A204.1 (cell line): ENCODE measurements at regions not wholly inside any gene's neighbourhood (a gene's known extent, or its start where the extent isn't known, plus 50 kb on each side); places are given as distances from the start of the nearest gene placed in this dataset.

ENCODE experiments used
- FAIRE-seq: peaks from 2 replicates; lab custom pipeline; 2012; peaks lifted over from hg19 to GRCh38; lab: Jason Lieb, UNC

DNA sequence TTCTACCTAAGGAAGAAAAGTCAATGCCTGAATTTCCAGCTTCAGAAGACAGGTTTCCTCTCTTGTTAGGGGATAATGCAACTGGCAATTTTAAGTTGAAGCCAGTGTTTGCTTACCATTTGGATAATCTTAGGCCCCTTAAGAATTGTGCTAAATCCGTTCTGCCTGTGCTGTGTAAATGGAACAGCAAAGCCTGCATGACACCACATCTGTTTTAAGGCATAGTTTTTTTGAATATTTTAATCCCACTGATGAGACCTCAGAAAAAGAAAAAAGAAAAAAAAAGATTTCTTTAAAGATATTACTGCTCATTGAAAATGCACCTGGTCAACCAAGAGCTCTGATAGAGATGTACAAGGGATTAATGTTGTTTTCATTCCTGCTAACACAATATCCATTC lies 419.2 kb downstream of the SLITRK6 start:
- FAIRE-seq: no peak

- no peak for FAIRE-seq
These were observed 419.8 kb downstream of the SLITRK6 start for GRCh38 chr13:85379433-85379832.

DNA sequence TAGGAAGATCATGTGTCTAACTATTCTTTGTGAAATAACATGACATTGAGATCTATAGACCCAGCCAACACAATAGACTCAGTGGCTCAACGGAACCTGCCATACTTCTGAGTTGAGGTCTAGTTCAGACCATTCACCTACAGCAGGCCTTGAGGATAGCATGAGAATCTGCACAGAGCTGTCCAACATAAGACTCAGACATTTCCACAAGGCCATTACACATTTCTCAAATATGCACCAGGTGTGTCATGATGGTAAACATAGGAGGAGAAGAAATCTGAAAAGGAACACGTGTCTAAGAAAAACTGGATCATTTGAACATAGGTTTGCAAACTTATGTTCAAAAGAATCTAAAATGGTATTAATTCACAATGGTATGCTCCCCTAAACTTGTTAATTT lies 421.4 kb downstream of the SLITRK6 start:
- no peak for FAIRE-seq

GRCh38 chr13:85373322-85373721 lies 425.9 kb downstream of the SLITRK6 start:
- FAIRE-seq: no peak

DNA sequence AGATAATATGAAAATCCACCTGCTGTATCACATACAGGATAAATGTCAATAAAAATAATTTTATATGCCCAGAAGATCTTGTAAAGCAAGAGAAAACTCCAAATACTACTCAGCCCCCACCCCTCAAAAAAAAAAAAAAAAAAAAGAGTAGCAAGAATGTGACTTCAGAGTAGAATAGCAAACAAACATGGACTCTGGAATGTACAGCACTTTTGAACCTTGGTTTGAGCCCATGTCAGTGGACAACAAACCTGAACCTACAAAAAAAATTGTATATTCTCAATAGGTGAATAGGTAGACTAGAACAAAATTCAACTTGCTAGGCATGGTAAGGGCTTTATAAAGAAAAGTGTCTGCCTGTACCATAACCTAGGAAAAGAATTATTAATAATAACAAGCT lies 428.0 kb downstream of the SLITRK6 start:
- FAIRE-seq: no peak

- FAIRE-seq: no peak
These were observed 430.5 kb downstream of the SLITRK6 start for GRCh38 chr13:85368686-85369085.

- no peak for FAIRE-seq
These were observed 431.3 kb downstream of the SLITRK6 start for GRCh38 chr13:85367887-85368286.

- no peak for FAIRE-seq
These were observed 432.3 kb downstream of the SLITRK6 start for GRCh38 chr13:85366759-85367417.

DNA sequence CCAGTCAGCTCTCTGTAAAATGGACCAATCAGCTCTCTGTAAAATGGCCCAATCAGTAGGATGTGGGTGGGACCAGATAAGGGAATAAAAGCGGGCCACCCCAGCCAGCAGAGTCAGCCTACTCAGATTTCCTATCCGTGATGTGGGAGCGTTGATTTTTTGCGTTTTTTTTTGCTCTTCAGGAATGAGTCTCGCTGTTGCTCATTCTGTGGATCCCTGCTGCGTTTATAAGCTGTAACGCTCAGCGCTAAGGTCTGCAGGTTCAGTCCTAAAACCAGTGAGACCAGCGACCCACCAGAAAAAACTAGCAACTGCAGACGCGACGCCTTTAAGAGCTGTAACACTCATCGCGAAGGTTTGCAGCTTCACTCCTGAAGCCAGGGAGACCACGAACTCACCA lies 435.7 kb downstream of the SLITRK6 start:
- FAIRE-seq: no peak

GRCh38 chr13:85362980-85363379 lies 436.2 kb downstream of the SLITRK6 start:
- FAIRE-seq: no peak

GRCh38 chr13:85347251-85347650 lies 452.0 kb downstream of the SLITRK6 start:
- no peak for FAIRE-seq

- FAIRE-seq: no peak
These were observed 465.0 kb downstream of the SLITRK6 start for GRCh38 chr13:85334187-85334586.

DNA sequence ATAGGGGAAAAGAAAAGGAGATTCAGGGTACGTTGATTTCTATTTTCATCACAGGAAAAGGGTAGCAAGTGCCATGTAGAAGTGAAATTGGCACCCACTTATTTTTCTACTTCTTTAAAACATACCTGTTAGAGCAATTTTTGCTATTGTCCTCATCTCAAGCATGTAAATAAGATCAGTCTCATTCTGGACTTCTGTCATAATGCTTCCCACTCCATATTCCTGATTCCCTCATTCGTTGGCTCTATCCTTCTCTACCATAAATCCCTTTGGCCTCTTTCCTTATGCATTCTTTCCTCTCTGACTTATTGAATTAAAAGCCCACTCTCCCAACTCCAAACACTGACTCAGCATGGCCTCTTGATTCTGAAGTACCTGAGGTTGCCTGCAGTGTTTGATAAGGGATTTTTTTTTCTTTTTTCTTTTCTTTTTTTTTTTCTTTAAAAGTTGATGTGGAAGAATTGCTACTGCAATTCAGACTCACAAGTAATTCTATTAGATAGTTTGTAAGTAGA lies 465.7 kb downstream of the SLITRK6 start:
- FAIRE-seq: no peak

DNA sequence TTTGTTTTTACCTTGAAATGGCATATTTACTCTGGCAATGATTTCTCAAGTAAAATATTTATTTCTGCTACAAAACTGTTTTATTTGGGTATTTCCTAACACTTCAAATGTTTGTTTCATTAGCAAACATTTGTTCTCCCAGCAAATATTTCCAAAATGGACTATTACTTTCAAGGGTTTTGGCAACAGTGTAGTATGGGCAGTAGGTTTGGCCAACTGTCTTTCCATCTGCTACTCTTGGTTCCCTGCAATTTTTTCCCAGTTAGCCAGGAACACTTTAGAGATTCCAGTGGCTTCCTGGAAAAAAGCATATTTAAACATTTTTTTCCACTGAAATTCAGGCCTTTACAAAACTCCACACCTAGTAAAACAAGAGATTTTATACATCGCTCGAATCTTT lies 466.6 kb downstream of the SLITRK6 start:
- no peak for FAIRE-seq

GRCh38 chr13:85321734-85322133 lies 477.5 kb downstream of the SLITRK6 start:
- no peak for FAIRE-seq

- no peak for FAIRE-seq
These were observed 481.4 kb downstream of the SLITRK6 start for GRCh38 chr13:85317781-85318180.

DNA sequence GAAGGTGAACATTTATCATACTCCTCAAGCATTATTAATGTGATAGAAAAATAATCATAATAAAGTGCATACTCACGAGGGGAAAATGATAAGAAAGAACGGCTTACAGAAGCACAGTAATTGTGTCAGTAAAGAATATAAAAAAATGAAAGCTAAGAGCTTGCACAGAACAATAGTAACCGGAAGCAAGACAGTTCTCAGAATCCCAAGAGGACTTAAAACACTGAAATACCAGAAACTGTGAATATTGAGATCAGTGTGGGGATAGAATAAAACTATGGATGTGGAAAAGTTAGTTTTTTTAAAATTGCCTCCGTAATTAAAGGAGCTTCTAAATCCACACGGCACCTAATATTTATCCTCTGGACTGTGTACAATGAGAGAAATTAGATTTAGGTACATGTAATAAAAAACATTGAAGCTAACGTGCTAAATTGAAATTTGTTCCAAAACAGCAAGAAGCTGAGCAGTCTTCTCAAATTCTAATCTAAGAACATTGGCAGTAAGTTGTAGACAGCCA lies 482.7 kb downstream of the SLITRK6 start:
- no peak for FAIRE-seq

DNA sequence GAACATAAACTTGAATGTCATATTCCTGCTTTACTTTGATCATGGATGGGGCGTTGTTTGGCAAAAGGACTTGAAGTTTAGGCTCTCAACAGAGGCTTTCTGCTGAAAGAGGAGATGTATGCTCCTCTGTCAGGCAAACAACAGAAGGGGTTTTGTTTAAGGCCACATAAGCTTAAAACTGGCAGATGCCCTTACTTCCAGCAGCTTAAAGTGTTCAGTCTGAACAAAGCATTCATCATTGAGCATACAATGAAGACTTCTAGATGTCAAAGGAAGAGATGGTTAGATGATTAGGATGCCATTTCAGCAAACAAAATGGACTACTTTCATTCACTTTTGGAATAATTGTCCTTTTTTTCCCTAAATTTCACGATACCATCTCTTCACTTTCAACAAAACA lies 484.5 kb downstream of the SLITRK6 start:
- no peak for FAIRE-seq

DNA sequence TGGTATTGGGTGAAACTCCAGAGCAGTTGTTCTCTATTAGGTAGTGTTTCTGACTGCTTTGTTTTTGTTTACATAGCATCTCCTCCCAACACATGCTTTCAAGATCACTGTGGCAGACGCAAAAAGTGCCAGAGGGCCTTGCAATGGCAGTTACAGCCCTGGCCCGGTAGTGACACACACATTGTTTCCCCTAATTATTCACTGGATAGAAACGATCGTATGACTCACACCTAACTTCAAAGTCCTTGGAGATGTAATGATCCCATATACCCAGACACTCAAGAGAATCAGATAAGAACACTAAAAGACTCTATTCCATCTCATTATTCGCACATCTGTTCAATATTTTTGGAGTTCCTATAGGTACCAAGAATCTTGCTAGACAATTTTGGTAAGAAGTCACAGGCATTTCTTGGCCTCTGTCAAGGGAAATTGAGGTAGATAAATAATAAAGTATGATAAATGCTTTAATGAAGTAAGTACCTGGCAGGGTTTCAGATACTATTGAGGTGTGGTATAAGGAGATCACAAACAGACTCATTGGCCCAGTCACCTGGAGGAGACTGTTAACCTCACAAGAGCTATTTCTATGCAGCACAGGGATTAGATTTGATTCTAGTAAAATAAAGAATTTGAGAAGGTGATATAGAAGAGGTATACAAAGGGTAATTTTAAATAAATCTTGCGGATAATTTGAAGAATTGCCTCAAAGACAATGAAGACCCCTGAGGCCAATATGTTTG lies 485.3 kb downstream of the SLITRK6 start:
- no peak for FAIRE-seq

GRCh38 chr13:85312071-85312470 lies 487.1 kb downstream of the SLITRK6 start:
- no peak for FAIRE-seq

GRCh38 chr13:85303630-85304029 lies 495.6 kb downstream of the SLITRK6 start:
- no peak for FAIRE-seq

DNA sequence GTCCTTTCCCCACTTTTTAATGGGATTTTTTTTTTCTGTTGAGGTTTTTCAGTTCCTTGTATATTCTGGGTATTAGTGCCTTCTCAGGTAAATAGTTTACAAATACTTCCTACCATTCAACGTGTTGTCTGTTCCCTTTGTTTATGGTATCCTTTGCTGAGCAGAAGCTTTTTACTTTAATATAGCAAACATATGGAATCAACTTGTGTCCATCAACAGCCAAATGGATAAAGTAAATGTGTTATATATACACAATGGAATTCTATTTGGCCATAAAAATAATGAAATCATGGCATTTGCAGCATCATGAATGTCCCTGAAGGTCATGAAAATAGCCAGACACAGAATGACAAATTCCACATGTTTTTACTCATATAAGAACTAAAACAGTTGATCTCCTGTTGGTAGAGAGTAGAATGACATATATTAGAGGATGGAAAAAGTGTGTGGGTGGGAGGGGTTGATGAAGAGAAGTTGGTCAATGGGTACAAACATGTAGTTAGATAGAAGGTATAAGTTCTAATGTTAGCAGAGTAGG lies 500.8 kb downstream of the SLITRK6 start:
- FAIRE-seq: no peak

DNA sequence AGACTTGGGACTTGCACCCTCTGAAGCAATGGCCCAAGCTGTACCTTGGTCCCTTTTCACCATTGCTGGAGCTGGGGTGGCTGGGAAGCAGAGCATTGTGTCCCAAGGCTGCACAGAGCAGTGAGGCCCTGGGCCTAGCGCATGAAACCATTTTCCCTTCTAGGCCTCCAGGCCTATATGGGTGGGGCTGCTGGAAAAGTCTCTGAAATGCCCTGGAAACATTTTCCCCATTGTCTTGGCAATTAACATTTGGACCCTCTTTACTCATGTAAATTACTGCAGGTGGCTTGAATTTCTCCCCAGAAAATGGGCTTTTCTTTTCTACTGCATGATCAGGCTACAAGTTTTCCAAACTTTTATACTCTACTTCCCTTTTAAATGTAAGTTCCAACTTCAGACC lies 510.5 kb downstream of the SLITRK6 start:
- FAIRE-seq: no peak
